ENCODE measurements at regions not wholly inside any gene's neighbourhood (a gene's known extent, or its start where the extent isn't known, plus 50 kb on each side); places are given as distances from the start of the nearest gene placed in this dataset.

- TF ChIP-seq CTCF (IDR thresholded peaks at IDR 0.05) (no peak), POLR2A (IDR thresholded peaks at IDR 0.05) (no peak)
Measured at GRCh38 chr7:41554481-41554880, 148.4 kb downstream of the INHBA start.

All from right lobe of liver (tissue), 4 donors.